H9 (cell line): ENCODE measurements at regions not wholly inside any gene's neighbourhood (a gene's known extent, or its start where the extent isn't known, plus 50 kb on each side); places are given as distances from the start of the nearest gene placed in this dataset.

Experiments
- DNase-seq: peaks from one replicate; pipeline ENCODE4 v3.0.0-alpha.2; 2017
- H2AFZ ChIP-seq: one replicate; pipeline ENCODE4 v1.6.1; 2013; ENCODE audit warnings: mild to moderate bottlenecking, low read length, control low read depth, moderate library complexity
- H2AK5ac ChIP-seq: 2 replicates; pipeline ENCODE4 v1.6.1; 2013; ENCODE audit warnings: low read length, control low read depth, mixed read lengths; ENCODE audit not compliant: insufficient read length
- H2BK120ac ChIP-seq: one replicate; pipeline ENCODE4 v1.6.1; 2013; ENCODE audit warnings: low read depth, mild to moderate bottlenecking, low read length, control low read depth, inconsistent platforms; ENCODE audit not compliant: poor library complexity, severe bottlenecking
- H2BK12ac ChIP-seq: 2 replicates; pipeline ENCODE4 v1.6.1; 2013; ENCODE audit warnings: low read length, control low read depth, mixed read lengths, low read depth; ENCODE audit not compliant: insufficient read length
- H2BK15ac ChIP-seq: 2 replicates; pipeline ENCODE4 v1.6.1; 2013; ENCODE audit warnings: low read depth, low read length, control low read depth
- H2BK20ac ChIP-seq: one replicate; pipeline ENCODE4 v1.6.1; 2013; ENCODE audit warnings: low read depth, mild to moderate bottlenecking, low read length, control low read depth, inconsistent platforms; ENCODE audit not compliant: poor library complexity, severe bottlenecking
- H2BK5ac ChIP-seq: 2 replicates; pipeline ENCODE4 v1.6.1; 2013; ENCODE audit warnings: low read length, control low read depth, mixed read lengths; ENCODE audit not compliant: insufficient read length
- H3K14ac ChIP-seq: 2 replicates; pipeline ENCODE4 v1.6.1; 2013; ENCODE audit warnings: low read length, control low read depth; ENCODE audit not compliant: insufficient read depth
- H3K18ac ChIP-seq: 2 replicates; pipeline ENCODE4 v1.6.1; 2013; ENCODE audit warnings: low read depth, mild to moderate bottlenecking, mixed read lengths, low read length, control low read depth; ENCODE audit not compliant: insufficient read length
- H3K23ac ChIP-seq: 2 replicates; pipeline ENCODE4 v1.6.1; 2013; ENCODE audit warnings: low read length, control low read depth, mixed read lengths, low read depth; ENCODE audit not compliant: insufficient read length
- H3K23me2 ChIP-seq: 2 replicates; pipeline ENCODE4 v1.6.1; 2013; ENCODE audit warnings: low read depth, mild to moderate bottlenecking, mixed read lengths, low read length, control low read depth; ENCODE audit not compliant: insufficient read length, poor library complexity, severe bottlenecking
- H3K27ac ChIP-seq: 2 replicates; pipeline ENCODE4 v1.5.1; 2013; ENCODE audit warnings: low read length, control low read depth, mixed read lengths, low read depth; ENCODE audit not compliant: insufficient read length
- H3K27me3 ChIP-seq: 2 replicates; pipeline ENCODE4 v1.6.1; 2013; ENCODE audit warnings: low read length, control low read depth, inconsistent platforms; ENCODE audit not compliant: insufficient read depth
- H3K4ac ChIP-seq: 2 replicates; pipeline ENCODE4 v1.6.1; 2013; ENCODE audit warnings: low read depth, mild to moderate bottlenecking, control low read depth, inconsistent platforms, low read length, moderate library complexity
- H3K4me1 ChIP-seq: 2 replicates; pipeline ENCODE4 v1.6.1; 2013; ENCODE audit warnings: low read length, control low read depth, inconsistent platforms; ENCODE audit not compliant: insufficient read depth
- H3K4me2 ChIP-seq: 2 replicates; pipeline ENCODE4 v1.6.1; 2013; ENCODE audit warnings: low read length, control low read depth, mixed read lengths; ENCODE audit not compliant: insufficient read length, insufficient read depth
- H3K56ac ChIP-seq: 2 replicates; pipeline ENCODE4 v1.6.1; 2013; ENCODE audit warnings: low read depth, mild to moderate bottlenecking, mixed read lengths, low read length, control low read depth; ENCODE audit not compliant: insufficient read length
- H3K79me1 ChIP-seq: 2 replicates; pipeline ENCODE4 v1.6.1; 2013; ENCODE audit warnings: low read depth, mild to moderate bottlenecking, moderate library complexity, low read length, control low read depth, inconsistent platforms; ENCODE audit not compliant: insufficient read depth, poor library complexity, severe bottlenecking
- H3K79me2 ChIP-seq: 2 replicates; pipeline ENCODE4 v1.6.1; 2013; ENCODE audit warnings: low read length, control low read depth, inconsistent platforms; ENCODE audit not compliant: insufficient read depth
- H3K9ac ChIP-seq: 2 replicates; pipeline ENCODE4 v1.6.1; 2013; ENCODE audit warnings: low read length, control low read depth, mixed read lengths; ENCODE audit not compliant: insufficient read length; ENCODE audit errors: extremely low read depth
- H3K9me3 ChIP-seq: one replicate; pipeline ENCODE4 v1.6.1; 2013; ENCODE audit warnings: low read depth, low read length, inconsistent platforms; ENCODE audit not compliant: control insufficient read depth
- H3T11ph ChIP-seq: one replicate; pipeline ENCODE4 v1.6.1; 2013; ENCODE audit warnings: mild to moderate bottlenecking, low read length, control low read depth, inconsistent platforms
- H4K20me1 ChIP-seq: one replicate; pipeline ENCODE4 v1.6.1; 2013; ENCODE audit not compliant: control insufficient read depth, insufficient read length, insufficient read depth
- H4K5ac ChIP-seq: 2 replicates; pipeline ENCODE4 v1.6.1; 2013; ENCODE audit warnings: low read depth, mild to moderate bottlenecking, mixed read lengths, low read length, control low read depth; ENCODE audit not compliant: insufficient read length
- H4K8ac ChIP-seq: replicated peaks from 2 replicates; pipeline ENCODE4 v1.6.1; 2013; ENCODE audit warnings: low read length, control low read depth, mixed read lengths, low read depth; ENCODE audit not compliant: insufficient read length
- H4K91ac ChIP-seq: 2 replicates; pipeline ENCODE4 v1.6.1; 2013; ENCODE audit warnings: low read depth, mild to moderate bottlenecking, moderate library complexity, mixed read lengths, low read length, control low read depth; ENCODE audit not compliant: insufficient read length
- H3K27ac Mint-ChIP-seq, 3 experiments: 2 replicates in 2 of 3; 3 replicates in 1 of 3; pipeline ENCODE4 v1.8.0; 2020 to 2021; ENCODE audit warnings: mixed read lengths in 3 of 3, mild to moderate bottlenecking in 1 of 3, moderate library complexity in 1 of 3
- H3K27me3 Mint-ChIP-seq: 2 replicates; pipeline ENCODE4 v1.8.0; 2021; ENCODE audit warnings: low read depth, mild to moderate bottlenecking, moderate library complexity, mixed read lengths
- H3K36me3 Mint-ChIP-seq, 3 experiments: 2 replicates in 2 of 3; 3 replicates in 1 of 3; pipeline ENCODE4 v1.8.0; 2020 to 2021; ENCODE audit warnings: low read depth in 3 of 3, mixed read lengths in 3 of 3; ENCODE audit not compliant: insufficient read depth in 1 of 3
- H3K4me1 Mint-ChIP-seq, 2 experiments: 2 replicates each; pipeline ENCODE4 v1.8.0; 2020; ENCODE audit warnings: mixed read lengths in 2 of 2
- H3K4me3 Mint-ChIP-seq, 2 experiments: 2 replicates in 1 of 2; 3 replicates in 1 of 2; pipeline ENCODE4 v1.8.0; 2020 to 2021; ENCODE audit warnings: mild to moderate bottlenecking in 2 of 2, mixed read lengths in 2 of 2, moderate library complexity in 1 of 2
- H3K9me3 Mint-ChIP-seq, 2 experiments: 2 replicates in 1 of 2; 3 replicates in 1 of 2; pipeline ENCODE4 v1.8.0; 2020; ENCODE audit warnings: mild to moderate bottlenecking in 2 of 2, mixed read lengths in 2 of 2, moderate library complexity in 1 of 2
- CTCF ChIP-seq: fragments of 200-600 bp; sonication (generic); conservative IDR thresholded peaks from 3 replicates; pipeline ENCODE4 v1.8.0; 2021; ENCODE audit warnings: antibody characterized with exemption, mild to moderate bottlenecking
- WGBS: extraction: QIAGEN DNeasy Blood & Tissue Kit; methylation state at CpG from one replicate; pipeline ENCODE4 v1.1.7; 2013; ENCODE audit warnings: missing lambda C conversion rate, low lambda C conversion rate, mixed read lengths; ENCODE audit not compliant: insufficient read length; ENCODE audit errors: extremely low coverage; 5-methylcytosine and 5-hydroxymethylcytosine counted together

DNA sequence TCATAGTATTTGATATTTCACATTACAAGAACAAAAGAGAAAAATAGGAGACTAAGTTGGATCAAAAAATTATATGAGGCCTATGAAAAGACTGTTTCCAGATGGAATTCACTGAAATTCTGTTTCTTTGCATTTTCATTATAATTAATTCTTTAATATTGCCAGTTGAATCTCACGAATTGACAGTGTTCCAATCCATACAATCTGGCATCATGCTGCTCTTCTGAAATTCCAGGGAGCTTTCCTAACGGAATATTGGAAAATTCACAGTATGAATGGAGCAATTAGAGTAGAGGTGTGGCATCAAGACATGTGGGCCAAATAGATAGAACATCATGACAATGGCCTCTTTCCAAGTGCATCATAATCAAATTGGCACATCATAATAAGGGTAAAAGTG lies 1178.9 kb upstream of the WWC1 start:
- no peaks in the 10 kb centered on the region; a peak in 2 of 5 replicates for H3K9me3 Mint-ChIP-seq
- no peaks in the 10 kb centered on the region for H3K79me2 ChIP-seq
- H4K91ac ChIP-seq = no peak overlapping the region
- H3K4me2 ChIP-seq = no peak overlapping the region
- H3K23me2 ChIP-seq = no peaks in the 10 kb centered on the region
- H4K20me1 ChIP-seq = no peaks in the 10 kb centered on the region
- no peak overlapping the region for H2BK20ac ChIP-seq
- no peak overlapping the region for H2BK15ac ChIP-seq
- H3K27me3 Mint-ChIP-seq = peaks cover 8% of the 10 kb centered on the region
- no peak overlapping the region for H2BK5ac ChIP-seq
- H3K4me1 ChIP-seq = no peaks in the 10 kb centered on the region
- no peak for DNase-seq
- no peaks in the 10 kb centered on the region for H3K79me1 ChIP-seq
- H3K9ac ChIP-seq = no peak overlapping the region
- H4K5ac ChIP-seq = no peak overlapping the region
- no peaks in the 10 kb centered on the region for H3K27me3 ChIP-seq
- no peak overlapping the region for H3K14ac ChIP-seq
- H3T11ph ChIP-seq = no peak overlapping the region
- no peak overlapping the region for H3K27ac ChIP-seq
- H2BK12ac ChIP-seq = no peak overlapping the region
- H3K4ac ChIP-seq = no peak overlapping the region
- no peak overlapping the region for H3K23ac ChIP-seq
- H3K9me3 ChIP-seq = no peaks in the 10 kb centered on the region
- H4K8ac ChIP-seq = no peak overlapping the region
- no peak overlapping the region for H3K56ac ChIP-seq
- no peak overlapping the region for H2AK5ac ChIP-seq
- no CpG with 5 or more reads among the region's 2 CpGs for WGBS
- H3K27ac Mint-ChIP-seq = no peak overlapping the region
- peaks cover 8 to 9% of the 10 kb centered on the region in 2 experiments for H3K4me1 Mint-ChIP-seq
- no peak overlapping the region for H2BK120ac ChIP-seq
- no peak overlapping the region for H3K4me3 Mint-ChIP-seq
- no peak overlapping the region for H3K18ac ChIP-seq
- H3K36me3 Mint-ChIP-seq = peaks cover 0 to 6% (median 0%) of the 10 kb centered on the region in 3 experiments; a peak in 2 of 7 replicates
- no peak overlapping the region for H2AFZ ChIP-seq
- no peak for TF ChIP-seq CTCF
